K562 (cell line): ENCODE measurements at regions not wholly inside any gene's neighbourhood (a gene's known extent, or its start where the extent isn't known, plus 50 kb on each side); places are given as distances from the start of the nearest gene placed in this dataset.
"Not testable (repeated sequence)": the region's sequence is repeated elsewhere in the genome, so short reads cannot be mapped to it uniquely, and the experiment has no call there.

Experiments
- NFE2L1 ChIP-seq: fragments of 450-650 bp; IDR thresholded peaks from 2 replicates; pipeline ENCODE4 v1.6.1; 2016; ENCODE audit warnings: missing genetic modification characterization, low read depth, mild to moderate bottlenecking, missing compliant biosample characterization, moderate library complexity, borderline replicate concordance
- SREBF2 ChIP-seq: sonication (generic); formaldehyde crosslinking; IDR thresholded peaks from 2 replicates; pipeline ENCODE4 v1.4.0; 2020; ENCODE audit warnings: mild to moderate bottlenecking, missing genetic modification reagents
- TCF7 ChIP-seq: sonication (generic); IDR thresholded peaks from 2 replicates; pipeline ENCODE4 v1.6.1; 2016; ENCODE audit warnings: antibody characterized with exemption, borderline replicate concordance

GRCh38 chr20:28619956-28620651 is 2637.4 kb upstream of the DEFB115 start:
- not testable (repeated sequence) for TF ChIP-seq TCF7; SREBF2 (CRISPR knock-in tag); NFE2L1 (tag)
